GM12874 (cell line): ENCODE measurements at regions not wholly inside any gene's neighbourhood (a gene's known extent, or its start where the extent isn't known, plus 50 kb on each side); places are given as distances from the start of the nearest gene placed in this dataset.

ENCODE experiments used
- TF ChIP-seq, protein P1 (sequence below): IDR thresholded peaks from 2 replicates; pipeline ENCODE4 v1.5.1; 2011; ENCODE audit warnings: low read depth, mild to moderate bottlenecking, control low read depth, low read length, moderate library complexity; ENCODE audit not compliant: insufficient read depth

DNA sequence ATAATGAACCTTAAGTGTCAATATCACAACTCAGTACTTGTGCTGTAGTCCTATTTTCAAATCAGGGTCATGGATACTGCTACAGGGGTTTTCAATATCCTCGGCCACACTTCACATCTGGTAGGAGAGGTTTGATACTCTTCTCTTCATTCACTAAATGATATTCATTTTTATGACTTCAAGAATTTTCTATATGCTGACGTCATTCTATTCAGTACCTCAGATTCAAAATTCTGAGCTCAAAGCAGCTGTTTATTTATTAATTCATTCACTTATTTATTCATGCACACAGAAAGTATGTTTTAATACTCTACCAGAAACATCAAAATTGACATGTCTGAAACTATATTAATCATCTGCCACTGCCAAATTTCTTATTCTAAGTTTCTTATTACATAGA lies 866.9 kb upstream of the LRRTM1 start:
- TF ChIP-seq, protein P1, sequence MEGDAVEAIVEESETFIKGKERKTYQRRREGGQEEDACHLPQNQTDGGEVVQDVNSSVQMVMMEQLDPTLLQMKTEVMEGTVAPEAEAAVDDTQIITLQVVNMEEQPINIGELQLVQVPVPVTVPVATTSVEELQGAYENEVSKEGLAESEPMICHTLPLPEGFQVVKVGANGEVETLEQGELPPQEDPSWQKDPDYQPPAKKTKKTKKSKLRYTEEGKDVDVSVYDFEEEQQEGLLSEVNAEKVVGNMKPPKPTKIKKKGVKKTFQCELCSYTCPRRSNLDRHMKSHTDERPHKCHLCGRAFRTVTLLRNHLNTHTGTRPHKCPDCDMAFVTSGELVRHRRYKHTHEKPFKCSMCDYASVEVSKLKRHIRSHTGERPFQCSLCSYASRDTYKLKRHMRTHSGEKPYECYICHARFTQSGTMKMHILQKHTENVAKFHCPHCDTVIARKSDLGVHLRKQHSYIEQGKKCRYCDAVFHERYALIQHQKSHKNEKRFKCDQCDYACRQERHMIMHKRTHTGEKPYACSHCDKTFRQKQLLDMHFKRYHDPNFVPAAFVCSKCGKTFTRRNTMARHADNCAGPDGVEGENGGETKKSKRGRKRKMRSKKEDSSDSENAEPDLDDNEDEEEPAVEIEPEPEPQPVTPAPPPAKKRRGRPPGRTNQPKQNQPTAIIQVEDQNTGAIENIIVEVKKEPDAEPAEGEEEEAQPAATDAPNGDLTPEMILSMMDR = no peak

DNA sequence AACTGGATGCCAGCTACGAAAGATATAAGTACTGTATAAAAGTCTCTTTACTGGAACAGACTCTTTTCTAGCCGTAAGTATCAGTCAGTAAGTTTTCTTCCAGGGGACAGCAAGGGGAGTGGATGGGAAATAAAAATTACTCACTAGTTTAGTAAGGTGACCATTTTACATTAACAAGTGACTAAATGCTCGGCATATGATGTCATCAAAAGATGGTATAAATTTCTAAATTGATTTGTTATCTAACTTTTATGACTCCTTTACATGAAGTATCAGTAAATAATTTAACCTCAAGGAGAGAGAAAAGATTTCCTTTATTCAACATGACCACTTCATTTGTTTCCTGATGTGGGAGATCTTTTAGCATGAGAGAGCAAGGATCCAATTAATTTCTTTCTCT lies 859.0 kb upstream of the LRRTM1 start:
- TF ChIP-seq, protein P1 = no peak

- TF ChIP-seq, protein P1 = no peak
These were observed 854.0 kb upstream of the LRRTM1 start for GRCh38 chr2:81158505-81158904.

DNA sequence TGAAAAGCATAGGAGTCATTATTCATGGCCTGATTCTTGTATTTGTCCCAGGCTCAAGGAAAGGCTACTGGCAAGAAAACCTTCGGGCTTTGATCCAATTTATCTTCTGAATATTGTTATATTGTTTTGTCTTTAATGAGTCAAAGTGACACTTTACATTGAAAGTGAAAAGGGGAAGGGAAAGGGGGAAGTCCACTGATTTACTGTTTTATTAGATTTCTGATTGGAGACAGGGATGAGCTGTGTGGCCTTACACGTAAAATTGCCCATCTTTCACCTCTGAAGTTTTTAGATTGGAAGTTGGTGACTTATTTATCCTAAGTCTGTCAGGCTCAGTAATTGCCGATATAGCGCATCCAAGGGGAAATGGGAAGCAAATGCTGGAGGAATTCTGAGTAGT lies 843.8 kb upstream of the LRRTM1 start:
- TF ChIP-seq, protein P1 = no peak

DNA sequence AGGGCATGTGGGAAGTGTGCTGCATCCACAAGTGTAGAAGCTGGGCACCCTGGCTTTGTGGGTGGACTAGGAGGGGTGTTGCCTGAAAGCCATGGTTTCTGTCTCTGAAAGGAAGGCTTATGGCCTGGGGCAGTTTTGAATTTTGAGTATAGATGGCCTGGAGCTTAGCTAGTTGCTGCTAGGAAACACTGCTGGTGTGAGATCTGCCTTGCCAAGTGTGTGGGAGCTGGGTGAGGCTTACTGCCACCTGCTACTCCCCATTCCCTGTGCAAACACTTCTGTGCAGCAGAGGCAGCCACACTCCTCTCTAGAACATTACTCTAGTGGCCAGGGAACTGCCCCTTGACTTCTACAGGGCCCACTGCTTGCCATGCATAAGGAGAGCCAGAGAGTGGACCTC lies 831.7 kb upstream of the LRRTM1 start:
- TF ChIP-seq, protein P1 = no peak

DNA sequence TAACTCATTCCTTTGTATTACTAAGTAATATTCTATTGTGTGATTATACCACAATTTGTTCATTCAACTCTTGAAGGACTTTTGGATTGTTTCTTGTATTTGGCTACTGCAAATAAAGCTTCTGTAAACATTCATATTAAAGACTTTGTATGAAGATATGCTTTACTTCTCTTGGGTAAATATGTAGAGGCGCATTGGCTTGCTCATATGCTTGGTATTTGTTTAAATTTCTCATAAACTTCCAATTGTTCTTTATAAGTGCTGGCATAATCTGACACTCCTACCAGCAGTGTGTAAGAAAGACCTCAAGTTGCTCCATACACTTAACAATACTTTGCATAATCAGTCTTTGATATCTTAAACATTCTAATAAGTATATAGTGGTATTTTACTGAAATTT lies 792.8 kb upstream of the LRRTM1 start:
- TF ChIP-seq, protein P1 = no peak

GRCh38 chr2:81093031-81093430 lies 788.5 kb upstream of the LRRTM1 start:
- TF ChIP-seq, protein P1 = no peak

- TF ChIP-seq, protein P1 = no peak
These were observed 783.1 kb upstream of the LRRTM1 start for GRCh38 chr2:81087646-81088045.
